ENCODE measurements at regions not wholly inside any gene's neighbourhood (a gene's known extent, or its start where the extent isn't known, plus 50 kb on each side); places are given as distances from the start of the nearest gene placed in this dataset.

DNA sequence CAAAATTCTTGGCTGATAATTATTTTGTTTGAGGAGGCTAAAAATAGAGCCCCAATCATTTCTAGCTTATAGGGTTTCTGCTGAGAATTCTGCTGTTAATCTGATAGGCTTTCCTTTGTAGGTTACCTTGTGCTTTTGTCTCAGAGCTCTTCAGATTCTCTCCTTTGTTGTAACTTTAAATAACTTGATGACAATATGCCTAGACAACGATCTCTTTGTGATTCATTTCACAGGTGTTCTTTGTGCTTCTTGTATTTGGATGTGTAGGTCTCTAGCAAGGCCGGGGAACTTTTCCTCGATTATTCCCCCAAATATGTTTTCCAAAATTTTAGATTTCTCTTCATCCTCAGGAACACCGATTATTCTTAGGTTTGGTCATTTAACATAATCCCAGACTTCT lies 376.5 kb upstream of the MAN1A1 start (continued):
- TF ChIP-seq ETV6 (CRISPR knock-in tag; IDR thresholded peaks at IDR 0.05) (no peak), FOXJ3 (CRISPR knock-in tag; IDR thresholded peaks at IDR 0.05; ENCODE audit: borderline replicate concordance) (no peak), ZNF317 (CRISPR knock-in tag; IDR thresholded peaks at IDR 0.05; ENCODE audit: borderline replicate concordance, low read depth) (no peak), SP1 (CRISPR knock-in tag; conservative IDR thresholded peaks at IDR 0.05) (no peak), TP53 (CRISPR knock-in tag; IDR thresholded peaks at IDR 0.05) (no peak), E2F4 (CRISPR knock-in tag; IDR thresholded peaks at IDR 0.05; ENCODE audit: borderline replicate concordance, low read depth) (no peak), FOXP1 (CRISPR knock-in tag; IDR thresholded peaks at IDR 0.05; ENCODE audit: borderline replicate concordance) (no peak), HMGA2 (CRISPR knock-in tag; IDR thresholded peaks at IDR 0.05) (no peak), ESRRA (CRISPR knock-in tag; IDR thresholded peaks at IDR 0.05; ENCODE audit: borderline replicate concordance) (no peak)

DNA sequence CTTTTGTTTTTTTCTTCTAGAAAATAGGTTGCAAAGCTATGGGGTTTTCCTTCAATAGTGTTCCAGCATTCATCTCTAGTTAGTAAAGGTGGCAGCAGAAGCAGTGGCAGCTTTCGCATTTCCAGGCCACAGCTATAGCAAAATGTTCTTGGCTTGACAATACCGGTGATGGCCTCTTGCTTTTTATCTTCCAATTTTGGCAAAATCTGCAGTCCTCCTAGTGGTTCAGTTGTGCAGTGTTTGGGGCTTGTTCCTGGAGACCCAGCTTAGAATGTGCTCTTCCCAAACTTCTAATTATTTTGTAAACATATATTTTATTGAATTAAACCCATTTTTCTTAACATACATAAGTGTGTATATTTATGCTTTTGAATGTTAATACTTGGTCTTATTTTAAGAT lies 370.6 kb upstream of the MAN1A1 start:
- POLR2A ChIA-PET = no interaction called here
- Mint-ChIP-seq H3K4me1 (peaks cover 21% of the 10 kb centered on the region), H3K9me3 (no peaks in the 10 kb centered on the region), H3K4me3 (no peak overlapping the region), H3K27ac (no peak overlapping the region), H3K27me3 (ENCODE audit: low read depth) (peaks cover 10% of the 10 kb centered on the region; the same call in 1 of the 2 replicates), H3K36me3 (no peaks in the 10 kb centered on the region)
- CTCF ChIA-PET = interaction anchor here (0.7 to 1.9 kb wide), 4 partner anchors 8 to 386 kb away, joined by 3 to 7 read pairs (median 4); no protein-coding TSS in a partner anchor
- peak; percentile 79 for ATAC-seq
- TF ChIP-seq CBFB (CRISPR knock-in tag; IDR thresholded peaks at IDR 0.05; ENCODE audit: low read depth) (no peak), ELF4 (CRISPR knock-in tag; IDR thresholded peaks at IDR 0.05; ENCODE audit: low read depth) (no peak), NR1H2 (CRISPR knock-in tag; IDR thresholded peaks at IDR 0.05) (no peak), ZNF232 (CRISPR knock-in tag; IDR thresholded peaks at IDR 0.05) (no peak), NR2C2 (CRISPR knock-in tag; IDR thresholded peaks at IDR 0.05) (no peak), E2F5 (CRISPR knock-in tag; IDR thresholded peaks at IDR 0.05) (no peak), SP1 (CRISPR knock-in tag; conservative IDR thresholded peaks at IDR 0.05) (no peak), ZNF263 (CRISPR knock-in tag; IDR thresholded peaks at IDR 0.05; ENCODE audit: low read depth) (no peak), KAT7 (CRISPR knock-in tag; IDR thresholded peaks at IDR 0.05; ENCODE audit: borderline replicate concordance) (no peak), RELA (CRISPR knock-in tag; IDR thresholded peaks at IDR 0.05; ENCODE audit: borderline replicate concordance) (no peak), JUN (CRISPR knock-in tag; IDR thresholded peaks at IDR 0.05) (no peak)
- TF ChIP-seq, protein P1, sequence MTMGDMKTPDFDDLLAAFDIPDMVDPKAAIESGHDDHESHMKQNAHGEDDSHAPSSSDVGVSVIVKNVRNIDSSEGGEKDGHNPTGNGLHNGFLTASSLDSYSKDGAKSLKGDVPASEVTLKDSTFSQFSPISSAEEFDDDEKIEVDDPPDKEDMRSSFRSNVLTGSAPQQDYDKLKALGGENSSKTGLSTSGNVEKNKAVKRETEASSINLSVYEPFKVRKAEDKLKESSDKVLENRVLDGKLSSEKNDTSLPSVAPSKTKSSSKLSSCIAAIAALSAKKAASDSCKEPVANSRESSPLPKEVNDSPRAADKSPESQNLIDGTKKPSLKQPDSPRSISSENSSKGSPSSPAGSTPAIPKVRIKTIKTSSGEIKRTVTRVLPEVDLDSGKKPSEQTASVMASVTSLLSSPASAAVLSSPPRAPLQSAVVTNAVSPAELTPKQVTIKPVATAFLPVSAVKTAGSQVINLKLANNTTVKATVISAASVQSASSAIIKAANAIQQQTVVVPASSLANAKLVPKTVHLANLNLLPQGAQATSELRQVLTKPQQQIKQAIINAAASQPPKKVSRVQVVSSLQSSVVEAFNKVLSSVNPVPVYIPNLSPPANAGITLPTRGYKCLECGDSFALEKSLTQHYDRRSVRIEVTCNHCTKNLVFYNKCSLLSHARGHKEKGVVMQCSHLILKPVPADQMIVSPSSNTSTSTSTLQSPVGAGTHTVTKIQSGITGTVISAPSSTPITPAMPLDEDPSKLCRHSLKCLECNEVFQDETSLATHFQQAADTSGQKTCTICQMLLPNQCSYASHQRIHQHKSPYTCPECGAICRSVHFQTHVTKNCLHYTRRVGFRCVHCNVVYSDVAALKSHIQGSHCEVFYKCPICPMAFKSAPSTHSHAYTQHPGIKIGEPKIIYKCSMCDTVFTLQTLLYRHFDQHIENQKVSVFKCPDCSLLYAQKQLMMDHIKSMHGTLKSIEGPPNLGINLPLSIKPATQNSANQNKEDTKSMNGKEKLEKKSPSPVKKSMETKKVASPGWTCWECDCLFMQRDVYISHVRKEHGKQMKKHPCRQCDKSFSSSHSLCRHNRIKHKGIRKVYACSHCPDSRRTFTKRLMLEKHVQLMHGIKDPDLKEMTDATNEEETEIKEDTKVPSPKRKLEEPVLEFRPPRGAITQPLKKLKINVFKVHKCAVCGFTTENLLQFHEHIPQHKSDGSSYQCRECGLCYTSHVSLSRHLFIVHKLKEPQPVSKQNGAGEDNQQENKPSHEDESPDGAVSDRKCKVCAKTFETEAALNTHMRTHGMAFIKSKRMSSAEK (CRISPR knock-in tag; IDR thresholded peaks at IDR 0.05; ENCODE audit: borderline replicate concordance) = no peak
- TF ChIP-seq, protein P2, sequence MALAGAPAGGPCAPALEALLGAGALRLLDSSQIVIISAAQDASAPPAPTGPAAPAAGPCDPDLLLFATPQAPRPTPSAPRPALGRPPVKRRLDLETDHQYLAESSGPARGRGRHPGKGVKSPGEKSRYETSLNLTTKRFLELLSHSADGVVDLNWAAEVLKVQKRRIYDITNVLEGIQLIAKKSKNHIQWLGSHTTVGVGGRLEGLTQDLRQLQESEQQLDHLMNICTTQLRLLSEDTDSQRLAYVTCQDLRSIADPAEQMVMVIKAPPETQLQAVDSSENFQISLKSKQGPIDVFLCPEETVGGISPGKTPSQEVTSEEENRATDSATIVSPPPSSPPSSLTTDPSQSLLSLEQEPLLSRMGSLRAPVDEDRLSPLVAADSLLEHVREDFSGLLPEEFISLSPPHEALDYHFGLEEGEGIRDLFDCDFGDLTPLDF (CRISPR knock-in tag; IDR thresholded peaks at IDR 0.05) = no peak
- TF ChIP-seq, protein P3, sequence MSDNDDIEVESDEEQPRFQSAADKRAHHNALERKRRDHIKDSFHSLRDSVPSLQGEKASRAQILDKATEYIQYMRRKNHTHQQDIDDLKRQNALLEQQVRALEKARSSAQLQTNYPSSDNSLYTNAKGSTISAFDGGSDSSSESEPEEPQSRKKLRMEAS (CRISPR knock-in tag; IDR thresholded peaks at IDR 0.05) = no peak
- no peak for DNase-seq (ENCODE audit: low spot score)
